H1 (cell line): ENCODE measurements at regions not wholly inside any gene's neighbourhood (a gene's known extent, or its start where the extent isn't known, plus 50 kb on each side); places are given as distances from the start of the nearest gene placed in this dataset.

Experiments
- CTCF ChIA-PET: fragments of 300-600 bp; sonication (Branson Sonifier 250); formaldehyde crosslinking; loops from one replicate; lab custom pipeline; 2021; ENCODE audit not compliant: partially characterized antibody; lab: Charles Lee
- POLR2A ChIA-PET: fragments of 300-600 bp; sonication (Branson Sonifier 250); formaldehyde crosslinking; loops from one replicate; lab custom pipeline; 2021; ENCODE audit warnings: inconsistent platforms; ENCODE audit not compliant: partially characterized antibody; lab: Charles Lee
- DNase-seq, 2 experiments: peaks; one replicate each; pipeline versions ENCODE4 v3.0.0 to v3.0.0-alpha.2; 2010 to 2022; ENCODE audit warnings: low spot score in 2 of 2, low read depth in 1 of 2, mixed read lengths in 1 of 2
- FAIRE-seq: peaks from 2 replicates; lab custom pipeline; 2011; peaks lifted over from hg19 to GRCh38; lab: Jason Lieb, UNC
- H2AFZ ChIP-seq: 2 replicates; pipeline ENCODE4 v1.8.1; 2012; ENCODE audit warnings: low read length, inconsistent platforms
- H2AK5ac ChIP-seq: 2 replicates; pipeline ENCODE4 v1.6.1; 2013; ENCODE audit warnings: low read depth, low read length
- H2BK120ac ChIP-seq: replicated peaks from 2 replicates; pipeline ENCODE3; 2013; ENCODE audit warnings: low read depth, low read length, inconsistent platforms
- H2BK12ac ChIP-seq: 2 replicates; pipeline ENCODE4 v1.6.1; 2013; ENCODE audit warnings: low read depth, low read length
- H2BK15ac ChIP-seq: 2 replicates; pipeline ENCODE4 v1.6.1; 2013; ENCODE audit warnings: low read length
- H2BK20ac ChIP-seq: 2 replicates; pipeline ENCODE4 v1.6.1; 2013; ENCODE audit warnings: low read length
- H2BK5ac ChIP-seq: 2 replicates; pipeline ENCODE4 v1.6.1; 2013; ENCODE audit warnings: low read depth, low read length
- H3K14ac ChIP-seq: 2 replicates; pipeline ENCODE4 v1.6.1; 2013; ENCODE audit warnings: inconsistent platforms; ENCODE audit not compliant: insufficient read length
- H3K18ac ChIP-seq: 2 replicates; pipeline ENCODE4 v1.6.1; 2013; ENCODE audit warnings: low read length; ENCODE audit errors: extremely low read depth
- H3K23ac ChIP-seq: 2 replicates; pipeline ENCODE4 v1.6.1; 2013; ENCODE audit warnings: inconsistent platforms; ENCODE audit not compliant: insufficient read length
- H3K23me2 ChIP-seq: 2 replicates; pipeline ENCODE4 v1.6.1; 2013; ENCODE audit warnings: low read depth, low read length
- H3K27ac ChIP-seq: 2 replicates; pipeline ENCODE4 v1.6.1; 2011; ENCODE audit warnings: low read depth, low read length, inconsistent platforms
- H3K27me3 ChIP-seq, 4 experiments: replicated peaks in 1 of 4; 1 replicate in 1 of 4; 2 replicates in 3 of 4; pipeline versions ENCODE4 v1.6.1 to v1.8.1; 2011 to 2013; ENCODE audit warnings: low read length in 3 of 4, mild to moderate bottlenecking in 3 of 4, inconsistent platforms in 2 of 4, mixed read lengths in 2 of 4, moderate library complexity in 1 of 4; ENCODE audit not compliant: control insufficient read depth in 3 of 4, insufficient read depth in 3 of 4; ENCODE audit errors: extremely low read depth in 1 of 4
- H3K36me3 ChIP-seq, 4 experiments: 2 replicates each; pipeline versions ENCODE4 v1.6.1 to v1.8.1; 2011 to 2013; ENCODE audit warnings: mild to moderate bottlenecking in 4 of 4, low read length in 3 of 4, moderate library complexity in 2 of 4, control low read depth in 1 of 4, inconsistent platforms in 1 of 4; ENCODE audit not compliant: insufficient read depth in 4 of 4, control insufficient read depth in 2 of 4
- H3K4ac ChIP-seq: replicated peaks from 2 replicates; pipeline ENCODE3; 2013; ENCODE audit warnings: low read length, low read depth, mixed read lengths, inconsistent platforms; ENCODE audit not compliant: insufficient read length
- H3K4me1 ChIP-seq, 4 experiments: replicated peaks in 1 of 4; 1 replicate in 1 of 4; 2 replicates in 3 of 4; pipeline versions ENCODE4 v1.6.1 to v1.8.1; 2011 to 2013; ENCODE audit warnings: low read length in 3 of 4, inconsistent platforms in 2 of 4, mixed read lengths in 1 of 4; ENCODE audit not compliant: insufficient read depth in 4 of 4, control insufficient read depth in 3 of 4
- H3K4me2 ChIP-seq, 2 experiments: 2 replicates each; pipeline versions ENCODE4 v1.6.1 to v1.8.1; 2011 to 2013; ENCODE audit warnings: low read depth in 2 of 2, low read length in 2 of 2, control low read depth in 1 of 2, inconsistent platforms in 1 of 2, mild to moderate bottlenecking in 1 of 2; ENCODE audit not compliant: insufficient read depth in 1 of 2
- H3K4me3 ChIP-seq, 4 experiments: fragments of 200-600, 300-600 bp in 1 of 4; sonication (generic), shearing (Covaris generic), sonication (Bioruptor Twin) in 1 of 4; 2 replicates each; pipeline versions ENCODE4 v1.5.1 to v1.8.1; 2011 to 2016; ENCODE audit warnings: low read length in 4 of 4, low read depth in 3 of 4, control low read depth in 2 of 4, inconsistent platforms in 2 of 4, mild to moderate bottlenecking in 2 of 4, mixed read lengths in 1 of 4, moderate library complexity in 1 of 4; ENCODE audit not compliant: insufficient read depth in 2 of 4; ENCODE audit errors: extremely low read depth in 1 of 4
- H3K56ac ChIP-seq: replicated peaks from 2 replicates; pipeline ENCODE3; 2013; ENCODE audit warnings: low read depth, mild to moderate bottlenecking, mixed read lengths, low read length, inconsistent platforms; ENCODE audit not compliant: insufficient read length
- H3K79me1 ChIP-seq: 2 replicates; pipeline ENCODE4 v1.6.1; 2013; ENCODE audit warnings: low read depth, low read length, control low read depth
- H3K79me2 ChIP-seq, 2 experiments: 2 replicates each; pipeline versions ENCODE4 v1.6.1 to v1.8.1; 2012 to 2013; ENCODE audit warnings: low read length in 2 of 2, mild to moderate bottlenecking in 2 of 2, inconsistent platforms in 1 of 2; ENCODE audit not compliant: insufficient read depth in 2 of 2, control insufficient read depth in 1 of 2
- H3K9ac ChIP-seq, 4 experiments: replicated peaks in 1 of 4; 1 replicate in 1 of 4; 2 replicates in 3 of 4; pipeline versions ENCODE4 v1.6.1 to v1.8.1; 2011 to 2013; ENCODE audit warnings: low read depth in 3 of 4, low read length in 3 of 4, control low read depth in 2 of 4, mild to moderate bottlenecking in 2 of 4, moderate library complexity in 2 of 4, inconsistent platforms in 1 of 4; ENCODE audit errors: extremely low read depth in 1 of 4
- H3K9me3 ChIP-seq, 2 experiments: 2 replicates each; pipeline versions ENCODE4 v1.6.1 to v1.8.1; 2012 to 2013; ENCODE audit warnings: mild to moderate bottlenecking in 2 of 2, moderate library complexity in 2 of 2, control low read depth in 1 of 2, inconsistent platforms in 1 of 2, low read depth in 1 of 2, low read length in 1 of 2, mixed read lengths in 1 of 2; ENCODE audit not compliant: insufficient read depth in 2 of 2
- H4K20me1 ChIP-seq, 2 experiments: replicated peaks in 1 of 2; 2 replicates each; pipeline versions ENCODE3 to v1.8.1; 2011 to 2013; ENCODE audit warnings: inconsistent platforms in 2 of 2, low read length in 2 of 2, mild to moderate bottlenecking in 1 of 2; ENCODE audit not compliant: insufficient read depth in 2 of 2, control insufficient read depth in 1 of 2
- H4K5ac ChIP-seq: 2 replicates; pipeline ENCODE4 v1.6.1; 2013; ENCODE audit warnings: low read length, low read depth, mixed read lengths, inconsistent platforms; ENCODE audit not compliant: insufficient read length
- H4K8ac ChIP-seq: 2 replicates; pipeline ENCODE4 v1.8.0; 2013; ENCODE audit warnings: mild to moderate bottlenecking, moderate library complexity, low read length, inconsistent platforms; ENCODE audit not compliant: insufficient read depth; ENCODE audit errors: extremely low read depth
- H4K91ac ChIP-seq: replicated peaks from 2 replicates; pipeline ENCODE3; 2013; ENCODE audit warnings: low read length, mixed read lengths, inconsistent platforms; ENCODE audit not compliant: insufficient read length
- ASH2L ChIP-seq: fragments of 200-600, 300-600 bp; sonication (generic); IDR thresholded peaks from one replicate; pipeline ENCODE4 v1.7.1; 2017; ENCODE audit warnings: low read length
- BCL11A ChIP-seq, 2 experiments: IDR thresholded peaks; one replicate each; pipeline ENCODE4 v1.6.1; 2011; ENCODE audit warnings: low read depth in 2 of 2, low read length in 2 of 2, mild to moderate bottlenecking in 2 of 2
- BRCA1 ChIP-seq: IDR thresholded peaks from 2 replicates; pipeline ENCODE4 v1.6.1; 2012; ENCODE audit warnings: low read depth, low read length, improper control_type of control experiment
- CHD1 ChIP-seq: IDR thresholded peaks from 2 replicates; pipeline ENCODE4 v1.6.1; 2012; ENCODE audit warnings: low read depth, low read length, improper control_type of control experiment
- CREB1 ChIP-seq: IDR thresholded peaks from 2 replicates; pipeline ENCODE4 v1.6.1; 2012; ENCODE audit warnings: inconsistent platforms
- CTBP2 ChIP-seq: IDR thresholded peaks from 2 replicates; pipeline ENCODE4 v1.7.0; 2011; ENCODE audit warnings: borderline replicate concordance, mild to moderate bottlenecking, moderate library complexity, mixed read lengths, low read length; ENCODE audit not compliant: insufficient read depth, insufficient read length
- FOSL1 ChIP-seq: IDR thresholded peaks from 2 replicates; pipeline ENCODE4 v1.6.1; 2011; ENCODE audit warnings: mild to moderate bottlenecking, low read depth, low read length, moderate library complexity; ENCODE audit not compliant: insufficient read depth
- PHF8 ChIP-seq: fragments of 200-600 bp; sonication (generic); conservative IDR thresholded peaks from 2 replicates; pipeline ENCODE4 v1.7.1; 2012; ENCODE audit warnings: low read depth, mild to moderate bottlenecking, inconsistent platforms, low read length, moderate library complexity
- SP2 ChIP-seq: IDR thresholded peaks from 2 replicates; pipeline ENCODE4 v1.6.1; 2012; ENCODE audit warnings: mild to moderate bottlenecking, low read length, inconsistent platforms
- TCF12 ChIP-seq: IDR thresholded peaks from 2 replicates; pipeline ENCODE4 v1.6.1; 2011; ENCODE audit warnings: low read depth, mild to moderate bottlenecking, low read length
- ZNF274 ChIP-seq: IDR thresholded peaks from 2 replicates; pipeline ENCODE4 v1.7.0; 2012; ENCODE audit warnings: low read length, borderline replicate concordance; ENCODE audit errors: extremely low read depth
- TF ChIP-seq, protein P1 (sequence below): IDR thresholded peaks from 2 replicates; pipeline ENCODE4 v1.6.1; 2011; ENCODE audit warnings: low read depth, mild to moderate bottlenecking, low read length; ENCODE audit not compliant: insufficient read depth
- TF ChIP-seq, protein P2 (sequence below): IDR thresholded peaks from 2 replicates; pipeline ENCODE4 v1.6.1; 2011; ENCODE audit warnings: low read length, improper control_type of control experiment
- TF ChIP-seq, protein P3 (sequence below): IDR thresholded peaks from 2 replicates; pipeline ENCODE4 v1.6.1; 2012; ENCODE audit warnings: inconsistent platforms

GRCh38 chr2:76675212-76675611 lies 847.0 kb downstream of the LRRTM4 start:
- Histone ChIP-seq H3K4me2 (no peak overlapping the region), H2BK15ac (no peak overlapping the region), H2BK12ac (no peak overlapping the region), H2BK20ac (no peak overlapping the region), H3K56ac (no peak overlapping the region), H3K23ac (no peak overlapping the region), H3K18ac (no peak overlapping the region), H4K91ac (no peak overlapping the region), H2BK5ac (no peak overlapping the region), H4K8ac (no peak overlapping the region), H3K4ac (no peak overlapping the region), H3K36me3 (no peaks in the 10 kb centered on the region), H3K14ac (no peak overlapping the region), H3K9me3 (no peaks in the 10 kb centered on the region), H4K20me1 (no peaks in the 10 kb centered on the region), H3K9ac (no peak overlapping the region), H2AK5ac (no peak overlapping the region), H3K79me1 (no peaks in the 10 kb centered on the region), H2BK120ac (no peak overlapping the region), H4K5ac (no peak overlapping the region), H2AFZ (no peak overlapping the region), H3K23me2 (no peaks in the 10 kb centered on the region), H3K79me2 (no peaks in the 10 kb centered on the region), H3K4me3 (no peak overlapping the region), H3K27ac (no peak overlapping the region), H3K4me1 (peaks cover 0 to 5% (median 2%) of the 10 kb centered on the region in 4 experiments; a peak in 3 of 7 replicates), H3K27me3 (no peaks in the 10 kb centered on the region)
- POLR2A ChIA-PET = no interaction called here
- FAIRE-seq (no peak), DNase-seq (no peak)
- TF ChIP-seq BCL11A (IDR thresholded peaks at IDR 0.05; ENCODE audit: low read depth in 2 of 2, low read length in 2 of 2) (no peak), SP2 (no peak), BRCA1 (no peak), CTBP2 (no peak), TCF12 (no peak), CREB1 (no peak), CHD1 (no peak), FOSL1 (no peak), ZNF274 (no peak), PHF8 (no peak), ASH2L (no peak)
- TF ChIP-seq, protein P1, sequence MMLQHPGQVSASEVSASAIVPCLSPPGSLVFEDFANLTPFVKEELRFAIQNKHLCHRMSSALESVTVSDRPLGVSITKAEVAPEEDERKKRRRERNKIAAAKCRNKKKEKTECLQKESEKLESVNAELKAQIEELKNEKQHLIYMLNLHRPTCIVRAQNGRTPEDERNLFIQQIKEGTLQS = no peak
- TF ChIP-seq, protein P2, sequence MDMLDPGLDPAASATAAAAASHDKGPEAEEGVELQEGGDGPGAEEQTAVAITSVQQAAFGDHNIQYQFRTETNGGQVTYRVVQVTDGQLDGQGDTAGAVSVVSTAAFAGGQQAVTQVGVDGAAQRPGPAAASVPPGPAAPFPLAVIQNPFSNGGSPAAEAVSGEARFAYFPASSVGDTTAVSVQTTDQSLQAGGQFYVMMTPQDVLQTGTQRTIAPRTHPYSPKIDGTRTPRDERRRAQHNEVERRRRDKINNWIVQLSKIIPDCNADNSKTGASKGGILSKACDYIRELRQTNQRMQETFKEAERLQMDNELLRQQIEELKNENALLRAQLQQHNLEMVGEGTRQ = no peak
- TF ChIP-seq, protein P3, sequence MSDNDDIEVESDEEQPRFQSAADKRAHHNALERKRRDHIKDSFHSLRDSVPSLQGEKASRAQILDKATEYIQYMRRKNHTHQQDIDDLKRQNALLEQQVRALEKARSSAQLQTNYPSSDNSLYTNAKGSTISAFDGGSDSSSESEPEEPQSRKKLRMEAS = no peak
- CTCF ChIA-PET = no interaction called here
